ENCODE measurements at regions not wholly inside any gene's neighbourhood (a gene's known extent, or its start where the extent isn't known, plus 50 kb on each side); places are given as distances from the start of the nearest gene placed in this dataset.

DNA sequence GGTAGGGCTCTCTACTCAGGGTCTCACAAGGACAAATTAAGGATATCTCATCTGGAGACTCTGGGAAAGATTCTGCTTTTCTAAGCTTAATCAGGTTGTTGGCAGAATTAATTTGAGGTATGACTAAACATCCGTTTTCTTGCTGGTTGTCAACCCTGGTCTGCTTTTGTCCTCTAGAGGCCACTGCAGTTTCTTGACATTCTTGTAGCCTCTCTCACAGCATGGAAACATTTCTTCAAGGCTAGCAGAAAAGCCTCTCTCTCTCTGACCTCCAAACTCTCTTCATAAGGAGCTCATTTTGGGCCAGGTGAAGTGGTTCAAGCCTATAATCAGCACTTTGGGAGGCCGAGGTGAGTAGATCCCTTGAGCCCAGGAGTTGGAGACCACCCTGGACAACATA lies 749.5 kb upstream of the PCDH7 start:
- Histone ChIP-seq H3K79me2 (replicated peaks; ENCODE audit: insufficient read depth) (no peaks in the 10 kb centered on the region), H3K4me1 (ENCODE audit: insufficient read depth) (no peaks in the 10 kb centered on the region), H3F3A (replicated peaks; ENCODE audit: low read depth) (no peaks in the 10 kb centered on the region), H3K4me3 (no peak overlapping the region), H3K9me2 (ENCODE audit: insufficient read depth) (no peaks in the 10 kb centered on the region), H3K27ac (ENCODE audit: low read depth) (no peak overlapping the region), H3K4me2 (no peak overlapping the region), H4K20me1 (replicated peaks; ENCODE audit: insufficient read depth) (no peaks in the 10 kb centered on the region), H2AFZ (peak overlapping the region; percentile 57; the same call in 1 of the 2 replicates), H3K27me3 (ENCODE audit: insufficient read depth) (no peaks in the 10 kb centered on the region), H3K36me3 (ENCODE audit: insufficient read depth) (no peaks in the 10 kb centered on the region)
- H3K27ac Mint-ChIP-seq, result no peak overlapping the region
- no peak overlapping the region for H3K4me3 Mint-ChIP-seq
- no peaks in the 10 kb centered on the region for H3K9me3 Mint-ChIP-seq
- ATAC-seq, result peak; percentile 72
- no peak for TF ChIP-seq ZNF114 (CRISPR knock-in tag; IDR thresholded peaks at IDR 0.05)
- TF ChIP-seq, protein P1, sequence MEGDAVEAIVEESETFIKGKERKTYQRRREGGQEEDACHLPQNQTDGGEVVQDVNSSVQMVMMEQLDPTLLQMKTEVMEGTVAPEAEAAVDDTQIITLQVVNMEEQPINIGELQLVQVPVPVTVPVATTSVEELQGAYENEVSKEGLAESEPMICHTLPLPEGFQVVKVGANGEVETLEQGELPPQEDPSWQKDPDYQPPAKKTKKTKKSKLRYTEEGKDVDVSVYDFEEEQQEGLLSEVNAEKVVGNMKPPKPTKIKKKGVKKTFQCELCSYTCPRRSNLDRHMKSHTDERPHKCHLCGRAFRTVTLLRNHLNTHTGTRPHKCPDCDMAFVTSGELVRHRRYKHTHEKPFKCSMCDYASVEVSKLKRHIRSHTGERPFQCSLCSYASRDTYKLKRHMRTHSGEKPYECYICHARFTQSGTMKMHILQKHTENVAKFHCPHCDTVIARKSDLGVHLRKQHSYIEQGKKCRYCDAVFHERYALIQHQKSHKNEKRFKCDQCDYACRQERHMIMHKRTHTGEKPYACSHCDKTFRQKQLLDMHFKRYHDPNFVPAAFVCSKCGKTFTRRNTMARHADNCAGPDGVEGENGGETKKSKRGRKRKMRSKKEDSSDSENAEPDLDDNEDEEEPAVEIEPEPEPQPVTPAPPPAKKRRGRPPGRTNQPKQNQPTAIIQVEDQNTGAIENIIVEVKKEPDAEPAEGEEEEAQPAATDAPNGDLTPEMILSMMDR (conservative IDR thresholded peaks at IDR 0.05; ENCODE audit: low read depth in 2 of 2), result peak; percentile 60 to 71
- no peaks in the 10 kb centered on the region for H3K4me1 Mint-ChIP-seq
- H3K36me3 Mint-ChIP-seq (ENCODE audit: low read depth), result no peaks in the 10 kb centered on the region
- no peaks in the 10 kb centered on the region for H3K27me3 Mint-ChIP-seq (ENCODE audit: insufficient read depth, low read depth, poor library complexity)
- peak; percentile 72 for DNase-seq (ENCODE audit: low spot score)

DNA sequence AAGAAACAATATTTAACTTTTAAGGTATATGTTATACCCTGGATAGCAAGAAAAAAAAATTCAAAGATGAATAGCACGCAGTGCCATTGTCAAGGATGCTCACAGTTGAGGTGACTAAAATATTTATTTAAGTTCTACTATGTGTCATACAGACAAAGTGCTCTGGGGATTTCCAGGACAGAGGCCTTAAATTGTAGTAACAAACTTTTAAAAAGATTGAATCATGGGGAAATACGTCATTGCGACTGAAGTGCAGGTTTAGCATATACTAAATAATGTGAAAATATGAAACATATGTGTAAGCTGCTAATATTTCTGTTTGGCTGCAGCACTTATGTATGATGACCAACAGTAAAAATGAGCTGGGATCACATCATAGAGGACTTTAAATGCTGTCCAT lies 748.0 kb upstream of the PCDH7 start:
- Histone ChIP-seq H3K4me2 (no peak overlapping the region), H3K4me1 (ENCODE audit: insufficient read depth) (peaks cover 5% of the 10 kb centered on the region; the same call in 1 of the 2 replicates), H3K36me3 (ENCODE audit: insufficient read depth) (no peaks in the 10 kb centered on the region), H3K27me3 (ENCODE audit: insufficient read depth) (no peaks in the 10 kb centered on the region), H4K20me1 (replicated peaks; ENCODE audit: insufficient read depth) (no peaks in the 10 kb centered on the region), H3K27ac (ENCODE audit: low read depth) (no peak overlapping the region), H3K4me3 (no peak overlapping the region), H3K9me2 (ENCODE audit: insufficient read depth) (no peaks in the 10 kb centered on the region), H2AFZ (no peak overlapping the region), H3F3A (replicated peaks; ENCODE audit: low read depth) (no peaks in the 10 kb centered on the region), H3K79me2 (replicated peaks; ENCODE audit: insufficient read depth) (no peaks in the 10 kb centered on the region)
- no peak for ATAC-seq
- H3K27ac Mint-ChIP-seq, result no peak overlapping the region
- no peaks in the 10 kb centered on the region for H3K36me3 Mint-ChIP-seq (ENCODE audit: low read depth)
- H3K27me3 Mint-ChIP-seq (ENCODE audit: insufficient read depth, low read depth, poor library complexity), result no peaks in the 10 kb centered on the region
- no peak overlapping the region for H3K4me3 Mint-ChIP-seq
- H3K4me1 Mint-ChIP-seq, result no peaks in the 10 kb centered on the region
- H3K9me3 Mint-ChIP-seq, result no peaks in the 10 kb centered on the region
- no peak for DNase-seq (ENCODE audit: low spot score)
- TF ChIP-seq EZH2 (IDR thresholded peaks at IDR 0.05; ENCODE audit: low read depth, unreplicated experiment) (no peak), ZNF114 (CRISPR knock-in tag; IDR thresholded peaks at IDR 0.05) (no peak), ZNF331 (CRISPR knock-in tag; IDR thresholded peaks at IDR 0.05; ENCODE audit: low read depth) (no peak), EZH2phosphoT487 (IDR thresholded peaks at IDR 0.05; ENCODE audit: unreplicated experiment) (no peak), JUNB (IDR thresholded peaks at IDR 0.05; ENCODE audit: unreplicated experiment) (no peak), NANOG (IDR thresholded peaks at IDR 0.05; ENCODE audit: borderline replicate concordance) (no peak)
- TF ChIP-seq, protein P2, sequence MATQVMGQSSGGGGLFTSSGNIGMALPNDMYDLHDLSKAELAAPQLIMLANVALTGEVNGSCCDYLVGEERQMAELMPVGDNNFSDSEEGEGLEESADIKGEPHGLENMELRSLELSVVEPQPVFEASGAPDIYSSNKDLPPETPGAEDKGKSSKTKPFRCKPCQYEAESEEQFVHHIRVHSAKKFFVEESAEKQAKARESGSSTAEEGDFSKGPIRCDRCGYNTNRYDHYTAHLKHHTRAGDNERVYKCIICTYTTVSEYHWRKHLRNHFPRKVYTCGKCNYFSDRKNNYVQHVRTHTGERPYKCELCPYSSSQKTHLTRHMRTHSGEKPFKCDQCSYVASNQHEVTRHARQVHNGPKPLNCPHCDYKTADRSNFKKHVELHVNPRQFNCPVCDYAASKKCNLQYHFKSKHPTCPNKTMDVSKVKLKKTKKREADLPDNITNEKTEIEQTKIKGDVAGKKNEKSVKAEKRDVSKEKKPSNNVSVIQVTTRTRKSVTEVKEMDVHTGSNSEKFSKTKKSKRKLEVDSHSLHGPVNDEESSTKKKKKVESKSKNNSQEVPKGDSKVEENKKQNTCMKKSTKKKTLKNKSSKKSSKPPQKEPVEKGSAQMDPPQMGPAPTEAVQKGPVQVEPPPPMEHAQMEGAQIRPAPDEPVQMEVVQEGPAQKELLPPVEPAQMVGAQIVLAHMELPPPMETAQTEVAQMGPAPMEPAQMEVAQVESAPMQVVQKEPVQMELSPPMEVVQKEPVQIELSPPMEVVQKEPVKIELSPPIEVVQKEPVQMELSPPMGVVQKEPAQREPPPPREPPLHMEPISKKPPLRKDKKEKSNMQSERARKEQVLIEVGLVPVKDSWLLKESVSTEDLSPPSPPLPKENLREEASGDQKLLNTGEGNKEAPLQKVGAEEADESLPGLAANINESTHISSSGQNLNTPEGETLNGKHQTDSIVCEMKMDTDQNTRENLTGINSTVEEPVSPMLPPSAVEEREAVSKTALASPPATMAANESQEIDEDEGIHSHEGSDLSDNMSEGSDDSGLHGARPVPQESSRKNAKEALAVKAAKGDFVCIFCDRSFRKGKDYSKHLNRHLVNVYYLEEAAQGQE (IDR thresholded peaks at IDR 0.05; ENCODE audit: unreplicated experiment), result no peak
- TF ChIP-seq, protein P3, sequence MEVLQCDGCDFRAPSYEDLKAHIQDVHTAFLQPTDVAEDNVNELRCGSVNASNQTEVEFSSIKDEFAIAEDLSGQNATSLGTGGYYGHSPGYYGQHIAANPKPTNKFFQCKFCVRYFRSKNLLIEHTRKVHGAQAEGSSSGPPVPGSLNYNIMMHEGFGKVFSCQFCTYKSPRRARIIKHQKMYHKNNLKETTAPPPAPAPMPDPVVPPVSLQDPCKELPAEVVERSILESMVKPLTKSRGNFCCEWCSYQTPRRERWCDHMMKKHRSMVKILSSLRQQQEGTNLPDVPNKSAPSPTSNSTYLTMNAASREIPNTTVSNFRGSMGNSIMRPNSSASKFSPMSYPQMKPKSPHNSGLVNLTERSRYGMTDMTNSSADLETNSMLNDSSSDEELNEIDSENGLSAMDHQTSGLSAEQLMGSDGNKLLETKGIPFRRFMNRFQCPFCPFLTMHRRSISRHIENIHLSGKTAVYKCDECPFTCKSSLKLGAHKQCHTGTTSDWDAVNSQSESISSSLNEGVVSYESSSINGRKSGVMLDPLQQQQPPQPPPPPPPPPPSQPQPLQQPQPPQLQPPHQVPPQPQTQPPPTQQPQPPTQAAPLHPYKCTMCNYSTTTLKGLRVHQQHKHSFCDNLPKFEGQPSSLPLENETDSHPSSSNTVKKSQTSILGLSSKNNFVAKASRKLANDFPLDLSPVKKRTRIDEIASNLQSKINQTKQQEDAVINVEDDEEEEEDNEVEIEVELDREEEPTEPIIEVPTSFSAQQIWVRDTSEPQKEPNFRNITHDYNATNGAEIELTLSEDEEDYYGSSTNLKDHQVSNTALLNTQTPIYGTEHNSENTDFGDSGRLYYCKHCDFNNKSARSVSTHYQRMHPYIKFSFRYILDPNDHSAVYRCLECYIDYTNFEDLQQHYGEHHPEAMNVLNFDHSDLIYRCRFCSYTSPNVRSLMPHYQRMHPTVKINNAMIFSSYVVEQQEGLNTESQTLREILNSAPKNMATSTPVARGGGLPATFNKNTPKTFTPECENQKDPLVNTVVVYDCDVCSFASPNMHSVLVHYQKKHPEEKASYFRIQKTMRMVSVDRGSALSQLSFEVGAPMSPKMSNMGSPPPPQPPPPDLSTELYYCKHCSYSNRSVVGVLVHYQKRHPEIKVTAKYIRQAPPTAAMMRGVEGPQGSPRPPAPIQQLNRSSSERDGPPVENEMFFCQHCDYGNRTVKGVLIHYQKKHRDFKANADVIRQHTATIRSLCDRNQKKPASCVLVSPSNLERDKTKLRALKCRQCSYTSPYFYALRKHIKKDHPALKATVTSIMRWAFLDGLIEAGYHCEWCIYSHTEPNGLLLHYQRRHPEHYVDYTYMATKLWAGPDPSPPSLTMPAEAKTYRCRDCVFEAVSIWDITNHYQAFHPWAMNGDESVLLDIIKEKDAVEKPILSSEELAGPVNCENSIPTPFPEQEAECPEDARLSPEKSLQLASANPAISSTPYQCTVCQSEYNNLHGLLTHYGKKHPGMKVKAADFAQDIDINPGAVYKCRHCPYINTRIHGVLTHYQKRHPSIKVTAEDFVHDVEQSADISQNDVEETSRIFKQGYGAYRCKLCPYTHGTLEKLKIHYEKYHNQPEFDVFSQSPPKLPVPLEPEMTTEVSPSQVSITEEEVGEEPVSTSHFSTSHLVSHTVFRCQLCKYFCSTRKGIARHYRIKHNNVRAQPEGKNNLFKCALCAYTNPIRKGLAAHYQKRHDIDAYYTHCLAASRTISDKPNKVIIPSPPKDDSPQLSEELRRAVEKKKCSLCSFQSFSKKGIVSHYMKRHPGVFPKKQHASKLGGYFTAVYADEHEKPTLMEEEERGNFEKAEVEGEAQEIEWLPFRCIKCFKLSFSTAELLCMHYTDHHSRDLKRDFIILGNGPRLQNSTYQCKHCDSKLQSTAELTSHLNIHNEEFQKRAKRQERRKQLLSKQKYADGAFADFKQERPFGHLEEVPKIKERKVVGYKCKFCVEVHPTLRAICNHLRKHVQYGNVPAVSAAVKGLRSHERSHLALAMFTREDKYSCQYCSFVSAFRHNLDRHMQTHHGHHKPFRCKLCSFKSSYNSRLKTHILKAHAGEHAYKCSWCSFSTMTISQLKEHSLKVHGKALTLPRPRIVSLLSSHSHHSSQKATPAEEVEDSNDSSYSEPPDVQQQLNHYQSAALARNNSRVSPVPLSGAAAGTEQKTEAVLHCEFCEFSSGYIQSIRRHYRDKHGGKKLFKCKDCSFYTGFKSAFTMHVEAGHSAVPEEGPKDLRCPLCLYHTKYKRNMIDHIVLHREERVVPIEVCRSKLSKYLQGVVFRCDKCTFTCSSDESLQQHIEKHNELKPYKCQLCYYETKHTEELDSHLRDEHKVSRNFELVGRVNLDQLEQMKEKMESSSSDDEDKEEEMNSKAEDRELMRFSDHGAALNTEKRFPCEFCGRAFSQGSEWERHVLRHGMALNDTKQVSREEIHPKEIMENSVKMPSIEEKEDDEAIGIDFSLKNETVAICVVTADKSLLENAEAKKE (CRISPR knock-in tag; IDR thresholded peaks at IDR 0.05), result no peak
